GM18870 (cell line): ENCODE measurements at regions not wholly inside any gene's neighbourhood (a gene's known extent, or its start where the extent isn't known, plus 50 kb on each side); places are given as distances from the start of the nearest gene placed in this dataset.
"Not testable (repeated sequence)": the region's sequence is repeated elsewhere in the genome, so short reads cannot be mapped to it uniquely, and the experiment has no call there.

Experiments
- ATAC-seq: cut with Tn5 transposase; IDR thresholded peaks from one replicate; pipeline ENCODE4 v1.9.1; 2021; ENCODE audit warnings: moderate library complexity; ENCODE audit not compliant: unreplicated experiment

DNA sequence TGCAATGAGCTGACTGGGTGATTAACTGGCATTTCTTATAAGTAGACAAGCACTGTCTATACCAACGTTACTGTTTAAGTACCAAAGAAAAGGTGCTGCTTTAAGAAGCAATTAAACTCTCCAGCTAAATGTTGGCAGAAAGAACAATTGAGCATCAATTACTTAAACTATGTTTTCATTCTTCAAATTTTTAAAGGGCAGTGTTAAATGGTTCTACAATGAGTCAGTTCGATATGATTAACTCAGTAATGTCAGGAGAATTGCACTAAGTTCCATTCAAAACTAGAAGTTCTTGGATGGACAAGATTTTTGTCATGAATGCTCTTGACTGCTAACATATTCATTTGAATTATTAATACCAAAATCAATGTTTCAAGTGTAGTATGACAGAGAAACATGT is 593.7 kb downstream of the DNAH5 start:
- no peak for ATAC-seq

DNA sequence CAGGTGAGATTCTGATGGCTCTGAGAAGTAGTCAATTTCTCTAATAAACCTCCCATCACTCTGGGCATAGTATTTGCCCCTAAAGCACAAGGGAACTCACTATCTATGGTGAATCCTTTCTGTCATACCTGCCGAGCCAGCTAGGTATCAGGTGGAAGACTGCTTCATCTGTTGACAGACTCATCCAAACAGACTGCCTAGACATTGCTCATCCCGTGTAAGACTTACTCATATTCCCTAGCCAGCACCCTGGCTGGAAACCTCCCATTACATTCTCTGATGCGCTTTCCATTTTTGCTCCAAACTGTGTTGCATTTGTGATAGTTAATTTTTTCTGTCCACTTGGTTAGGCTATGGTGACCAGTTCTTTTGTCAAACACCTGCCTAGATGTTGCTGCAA is 595.9 kb downstream of the DNAH5 start:
- no peak for ATAC-seq

- no peak for ATAC-seq
These were observed 598.1 kb downstream of the DNAH5 start for GRCh38 chr5:13346401-13346800.

- no peak for ATAC-seq
These were observed 605.4 kb downstream of the DNAH5 start for GRCh38 chr5:13339093-13339492.

- ATAC-seq: not testable (repeated sequence)
These were observed 609.5 kb downstream of the DNAH5 start for GRCh38 chr5:13335026-13335425.

GRCh38 chr5:13331585-13331984 is 612.9 kb downstream of the DNAH5 start:
- ATAC-seq: no peak

DNA sequence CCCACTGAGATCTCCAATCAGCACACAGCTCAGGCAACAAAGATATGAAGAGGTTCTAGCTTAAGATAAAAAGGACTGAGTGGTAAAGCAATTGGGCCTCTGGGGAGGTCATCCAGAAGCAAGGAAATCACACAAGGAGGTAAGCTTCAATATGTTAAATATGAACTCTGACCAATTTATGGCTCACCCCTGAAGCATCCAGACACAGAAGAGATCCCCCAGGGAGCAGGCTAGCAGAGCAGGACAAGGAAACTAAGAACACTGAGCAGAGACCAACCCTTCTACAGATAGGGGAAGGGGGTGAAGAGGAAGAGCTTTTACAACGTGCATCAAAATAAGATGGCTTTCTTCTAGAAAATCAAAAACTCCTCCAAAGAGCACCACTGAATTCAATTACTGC is 616.2 kb downstream of the DNAH5 start:
- ATAC-seq: no peak

DNA sequence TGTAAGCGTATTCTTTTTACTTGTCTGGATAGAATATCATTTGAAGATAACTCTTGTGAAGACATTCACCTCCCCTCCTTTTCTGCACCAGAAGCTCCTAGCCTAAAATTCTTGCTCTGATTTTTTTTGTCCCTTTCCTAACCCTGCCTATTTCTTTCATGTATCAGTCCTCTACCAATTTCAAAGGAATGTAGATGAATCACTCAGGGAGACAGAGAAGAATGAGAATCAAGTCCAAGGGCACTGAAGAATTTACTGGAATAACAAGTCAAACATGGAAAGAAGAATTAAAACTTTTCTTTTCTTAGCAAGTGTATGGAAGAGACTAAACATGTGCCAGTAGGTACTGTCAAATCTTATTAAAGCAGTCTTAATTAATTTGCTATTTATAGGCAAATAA is 618.7 kb downstream of the DNAH5 start:
- ATAC-seq: no peak

DNA sequence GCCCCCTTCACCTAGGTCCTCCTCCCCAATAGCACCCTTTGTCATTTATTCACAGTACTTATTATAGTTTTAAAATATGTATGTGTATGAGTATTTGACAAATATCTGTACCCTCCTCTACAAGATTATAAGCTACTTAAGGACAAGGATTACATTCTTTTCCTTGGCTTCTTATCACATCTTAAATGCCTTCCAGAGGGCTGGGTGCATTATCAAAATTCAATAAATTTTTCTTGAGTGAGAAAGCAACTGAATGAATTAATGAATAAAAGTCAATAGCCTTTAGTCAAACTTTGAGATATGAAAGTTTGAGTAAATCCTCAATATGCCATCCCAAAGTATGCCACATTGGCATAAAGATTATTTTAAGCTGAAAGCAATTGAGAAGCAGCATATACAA is 621.7 kb downstream of the DNAH5 start:
- ATAC-seq: no peak

GRCh38 chr5:13317654-13318053 is 626.8 kb downstream of the DNAH5 start:
- ATAC-seq: no peak

DNA sequence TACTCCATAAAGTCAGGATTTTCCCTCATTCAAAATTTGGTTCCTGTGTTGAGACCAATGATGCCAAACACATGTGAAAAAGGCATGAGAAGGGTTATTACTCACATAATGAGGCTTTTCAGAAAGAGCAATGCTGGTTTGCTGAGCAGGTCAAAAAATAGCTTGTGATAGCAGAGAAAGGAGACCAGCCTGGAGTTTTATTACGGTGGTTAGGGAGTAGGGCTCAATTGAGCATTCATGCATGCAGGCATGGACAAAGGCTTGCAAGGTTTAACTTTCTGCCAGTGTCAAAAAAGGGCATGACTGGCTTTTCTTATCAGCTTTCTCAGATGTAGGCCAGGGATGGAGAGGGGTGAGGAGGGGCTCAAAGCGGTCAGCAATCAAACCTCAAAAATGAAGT is 628.3 kb downstream of the DNAH5 start:
- no peak for ATAC-seq

DNA sequence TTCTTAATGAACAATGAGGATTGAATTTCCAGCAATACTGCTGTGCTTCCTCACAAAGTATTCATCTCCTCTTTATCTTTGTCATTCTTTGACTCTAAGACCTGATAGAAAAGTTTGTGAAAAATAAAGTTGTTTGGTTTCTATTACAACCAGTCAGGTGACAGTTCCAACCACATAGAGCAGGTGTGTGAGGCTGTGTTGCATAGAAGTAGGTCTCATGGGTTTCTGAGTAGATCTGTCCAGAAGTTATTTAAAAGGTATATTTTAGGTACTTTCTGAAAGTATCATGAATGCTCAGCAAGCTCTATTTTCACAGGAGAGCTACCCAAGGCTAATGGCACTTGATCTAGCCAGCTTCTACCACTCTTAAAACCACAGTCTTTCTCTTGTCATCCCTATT is 637.0 kb downstream of the DNAH5 start:
- ATAC-seq: no peak

GRCh38 chr5:13303445-13303844 is 641.0 kb downstream of the DNAH5 start:
- ATAC-seq: no peak

DNA sequence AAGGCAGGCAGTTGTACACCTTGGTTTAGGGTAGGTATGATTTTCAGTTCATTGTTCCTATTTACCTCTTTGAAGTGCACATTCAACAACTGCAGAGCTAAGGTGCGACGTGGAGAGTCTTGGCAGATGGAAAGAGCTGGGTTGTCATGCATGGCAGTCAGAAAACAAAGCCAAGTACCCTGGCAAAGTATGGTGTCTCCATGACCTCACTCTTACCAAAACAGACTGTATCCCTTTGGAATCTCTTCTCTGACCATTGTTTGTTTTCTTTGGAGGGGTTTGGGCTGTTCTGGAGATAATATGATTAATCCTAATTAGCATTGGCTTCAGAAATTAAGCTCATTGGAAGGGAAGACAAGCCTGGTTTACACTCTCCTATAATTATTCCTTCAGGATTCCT is 665.7 kb downstream of the DNAH5 start:
- no peak for ATAC-seq

GRCh38 chr5:13278148-13278547 is 666.3 kb downstream of the DNAH5 start:
- ATAC-seq: no peak

- ATAC-seq: no peak
These were observed 668.3 kb downstream of the DNAH5 start for GRCh38 chr5:13276156-13276555.

DNA sequence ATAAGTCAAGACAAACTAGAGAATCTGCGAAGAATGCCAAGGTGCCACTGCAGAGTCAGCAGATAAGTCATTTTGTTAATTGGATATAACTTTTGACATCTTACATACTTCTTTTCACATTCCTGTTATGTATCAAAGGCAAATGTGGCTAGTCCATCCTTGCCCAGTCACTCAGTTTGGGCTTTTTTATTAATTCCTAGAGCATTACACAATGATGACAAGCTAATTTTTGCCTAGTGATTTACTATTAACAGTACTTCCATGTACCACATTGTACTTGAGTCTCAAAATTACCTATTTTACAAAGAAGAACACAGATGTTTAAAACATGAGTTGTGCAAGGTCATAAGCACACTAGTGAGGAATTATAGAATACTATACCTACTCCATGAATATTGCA is 680.8 kb downstream of the DNAH5 start:
- ATAC-seq: no peak

DNA sequence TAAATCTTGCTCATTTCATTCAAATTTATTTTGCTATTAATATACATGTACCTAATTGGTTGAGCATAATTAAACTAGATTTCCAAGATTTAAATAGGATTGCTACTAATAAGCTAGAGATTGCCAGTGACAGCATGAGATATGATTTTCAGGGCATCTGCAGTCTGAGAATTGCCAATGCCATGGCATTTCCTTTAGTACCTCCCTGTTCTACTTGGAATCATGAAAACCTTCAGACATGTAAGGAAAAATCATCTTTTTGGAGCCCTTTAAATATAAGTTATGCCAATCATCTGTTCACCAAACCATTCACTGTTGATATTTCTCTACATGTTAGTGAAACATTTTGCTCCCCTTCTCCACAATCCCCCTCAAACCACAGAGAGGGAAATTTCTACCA is 691.4 kb downstream of the DNAH5 start:
- no peak for ATAC-seq

DNA sequence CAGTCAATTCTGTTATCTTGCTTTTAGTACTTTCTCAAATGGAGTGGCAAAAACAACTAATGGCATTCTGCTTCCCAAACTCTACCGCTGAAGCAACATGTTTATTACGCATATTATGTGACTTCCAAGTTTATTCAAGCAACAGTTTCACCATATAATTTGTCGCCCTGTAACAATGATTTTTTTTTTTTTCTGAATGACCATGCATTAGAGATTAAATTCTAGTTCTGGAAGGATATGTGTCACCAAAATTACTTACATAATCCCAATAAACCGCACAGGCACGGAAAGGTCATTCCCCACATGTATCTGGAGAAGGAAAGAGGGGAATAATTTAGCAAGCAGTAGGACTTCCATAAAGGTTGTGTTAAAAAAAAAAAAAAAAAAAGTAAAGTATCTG is 691.8 kb downstream of the DNAH5 start:
- no peak for ATAC-seq

- no peak for ATAC-seq
These were observed 692.7 kb downstream of the DNAH5 start for GRCh38 chr5:13251623-13252376.

DNA sequence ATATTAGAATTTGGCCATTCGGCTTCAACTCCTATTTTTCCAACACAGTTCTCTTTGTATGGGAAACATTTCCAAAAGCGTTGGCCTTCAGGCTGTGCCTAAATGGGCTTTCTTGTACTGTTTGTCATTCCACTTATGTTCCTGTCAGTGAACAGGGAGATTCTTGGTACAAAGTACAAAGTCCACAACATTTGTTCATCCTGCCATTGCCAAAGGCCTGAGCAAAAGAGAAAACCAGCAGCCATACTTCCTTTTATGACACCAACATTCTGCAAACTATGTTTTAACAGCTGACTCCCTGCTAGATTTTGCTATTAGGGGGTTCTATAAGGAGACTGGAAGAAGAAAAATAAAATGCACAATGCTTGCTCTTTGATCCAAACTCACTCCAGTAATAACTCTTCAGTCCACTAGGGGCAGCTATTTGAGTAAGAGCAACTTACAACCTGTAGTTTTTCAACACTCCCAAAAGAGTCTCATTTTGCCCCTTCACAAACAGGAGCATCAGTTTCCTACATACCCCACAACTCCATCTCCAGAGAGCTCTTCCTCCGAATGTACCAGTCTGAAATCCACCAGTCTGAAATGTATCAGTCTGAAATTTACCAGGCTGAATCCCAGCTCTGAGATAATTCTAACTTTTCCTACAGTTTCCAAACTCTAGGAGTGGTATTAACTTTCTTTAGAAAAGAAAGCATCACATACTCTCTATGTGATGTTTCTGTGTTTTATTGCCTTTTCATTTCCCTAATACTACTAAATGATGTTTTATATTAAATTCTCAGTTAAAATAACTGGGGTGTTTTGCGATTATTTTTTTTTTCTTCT is 693.8 kb downstream of the DNAH5 start:
- ATAC-seq: peak; percentile 69

DNA sequence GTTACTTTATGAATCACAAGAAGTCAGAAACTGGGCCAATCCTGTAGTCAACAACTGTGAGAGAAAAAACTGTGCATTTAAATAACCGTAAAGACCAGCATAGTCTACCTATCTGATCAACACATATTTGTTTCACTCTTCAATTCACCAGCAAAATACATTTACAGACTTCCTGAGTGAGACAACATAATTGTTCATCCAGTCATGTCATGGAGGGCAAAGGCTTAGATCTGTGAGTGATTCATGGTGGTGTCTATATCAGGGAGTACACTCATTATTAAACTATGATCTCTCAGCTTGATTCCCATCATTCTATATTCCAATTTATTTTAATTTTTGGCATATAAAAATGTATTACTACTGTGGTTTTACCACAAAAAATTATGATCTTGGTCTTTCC is 694.6 kb downstream of the DNAH5 start:
- no peak for ATAC-seq
